Peyer's patch (tissue), 4 donors: ENCODE measurements at regions not wholly inside any gene's neighbourhood (a gene's known extent, or its start where the extent isn't known, plus 50 kb on each side); places are given as distances from the start of the nearest gene placed in this dataset.
"Not testable (repeated sequence)": the region's sequence is repeated elsewhere in the genome, so short reads cannot be mapped to it uniquely, and the experiment has no call there.

Source experiments
- DNase-seq, 3 donors: peaks; one replicate each; pipeline ENCODE4 v3.0.0-alpha.2; 2017 to 2019
- H3K27ac ChIP-seq, 4 donors: fragments of 200-600 bp; sonication (generic); one replicate each; pipeline ENCODE4 v1.5.1; 2016 to 2019
- H3K27me3 ChIP-seq, 2 donors: fragments of 200-600 bp; sonication (generic); one replicate each; pipeline ENCODE4 v1.5.1; 2019
- H3K36me3 ChIP-seq, 3 donors: fragments of 200-600 bp; sonication (generic); one replicate each; pipeline ENCODE4 v1.5.1; 2016 to 2019
- H3K4me1 ChIP-seq, 4 donors: fragments of 200-600 bp; sonication (generic); one replicate each; pipeline ENCODE4 v1.5.1; 2016 to 2019
- H3K4me3 ChIP-seq, 4 donors: fragments of 200-600 bp; sonication (generic); 1 replicate in 3 of 4; 2 replicates in 1 of 4; pipeline ENCODE4 v1.5.1; 2016 to 2019; ENCODE audit warnings: mild to moderate bottlenecking in 1 of 4
- H3K9me3 ChIP-seq, 4 donors: fragments of 200-600 bp; sonication (generic); one replicate each; pipeline ENCODE4 v1.5.1; 2016 to 2019; ENCODE audit warnings: mild to moderate bottlenecking in 1 of 4
- CTCF ChIP-seq, 6 experiments: fragments of 450-650 bp in 4 of 6; fragments of 200-600 bp in 2 of 6; sonication (generic) in 1 of 6; IDR thresholded peaks; one replicate each; pipeline ENCODE4 v1.5.1; 2017 to 2019; ENCODE audit warnings: antibody characterized with exemption in 6 of 6, mild to moderate bottlenecking in 3 of 6, moderate library complexity in 1 of 6
- POLR2A ChIP-seq, 2 donors: fragments of 450-650 bp; IDR thresholded peaks; one replicate each; pipeline ENCODE4 v1.5.1; 2017; ENCODE audit warnings: antibody characterized with exemption in 2 of 2, mild to moderate bottlenecking in 2 of 2, moderate library complexity in 2 of 2

- no peaks in the 10 kb centered on the region for H3K9me3 ChIP-seq
- no peaks in the 10 kb centered on the region for H3K27me3 ChIP-seq
- no peak for TF ChIP-seq POLR2A (IDR thresholded peaks at IDR 0.05)
- TF ChIP-seq CTCF (IDR thresholded peaks at IDR 0.05) = no peak
- H3K27ac ChIP-seq = no peak overlapping the region
- H3K4me3 ChIP-seq = no peak overlapping the region
- DNase-seq = no peak
- H3K4me1 ChIP-seq = no peaks in the 10 kb centered on the region
- H3K36me3 ChIP-seq = no peaks in the 10 kb centered on the region
These were observed 115.9 kb upstream of the ASB18 start for GRCh38 chr2:236380051-236380612.

GRCh38 chr2:236381253-236381652 is 117.0 kb upstream of the ASB18 start:
- not testable (repeated sequence) for H3K4me1 ChIP-seq, DNase-seq, H3K36me3 ChIP-seq, H3K27ac ChIP-seq, H3K27me3 ChIP-seq, H3K9me3 ChIP-seq, H3K4me3 ChIP-seq

GRCh38 chr2:236389284-236390216 is 125.3 kb upstream of the ASB18 start:
- H3K9me3 ChIP-seq, H3K27ac ChIP-seq, H3K4me1 ChIP-seq, H3K36me3 ChIP-seq, DNase-seq, H3K4me3 ChIP-seq, H3K27me3 ChIP-seq: not testable (repeated sequence)

- H3K27me3 ChIP-seq = no peaks in the 10 kb centered on the region
- no peak overlapping the region for H3K27ac ChIP-seq
- DNase-seq = no peak
- TF ChIP-seq POLR2A (IDR thresholded peaks at IDR 0.05) (no peak), CTCF (IDR thresholded peaks at IDR 0.05) (no peak)
- no peaks in the 10 kb centered on the region for H3K36me3 ChIP-seq
- H3K4me3 ChIP-seq = no peak overlapping the region
- H3K4me1 ChIP-seq = no peaks in the 10 kb centered on the region
- H3K9me3 ChIP-seq = no peaks in the 10 kb centered on the region
These were observed 128.9 kb upstream of the ASB18 start for GRCh38 chr2:236393101-236393500.

GRCh38 chr2:236393581-236393980 is 129.4 kb upstream of the ASB18 start:
- Histone ChIP-seq H3K9me3 (no peaks in the 10 kb centered on the region), H3K27ac (no peak overlapping the region), H3K4me3 (no peak overlapping the region), H3K27me3 (no peaks in the 10 kb centered on the region), H3K36me3 (no peaks in the 10 kb centered on the region), H3K4me1 (no peaks in the 10 kb centered on the region)
- DNase-seq = no peak
- TF ChIP-seq CTCF (IDR thresholded peaks at IDR 0.05) = no peak
- TF ChIP-seq POLR2A (IDR thresholded peaks at IDR 0.05) = no peak

GRCh38 chr2:236394571-236394970 is 130.4 kb upstream of the ASB18 start:
- TF ChIP-seq CTCF (IDR thresholded peaks at IDR 0.05) (no peak), POLR2A (IDR thresholded peaks at IDR 0.05) (no peak)
- no peaks in the 10 kb centered on the region for H3K36me3 ChIP-seq
- H3K27ac ChIP-seq = no peak overlapping the region
- DNase-seq = no peak
- H3K9me3 ChIP-seq = no peaks in the 10 kb centered on the region
- H3K4me1 ChIP-seq = no peaks in the 10 kb centered on the region
- no peaks in the 10 kb centered on the region for H3K27me3 ChIP-seq
- H3K4me3 ChIP-seq = no peak overlapping the region
